WTC11 (cell line): ENCODE measurements at regions not wholly inside any gene's neighbourhood (a gene's known extent, or its start where the extent isn't known, plus 50 kb on each side); places are given as distances from the start of the nearest gene placed in this dataset.

Experiments
- ATF1 ChIP-seq: sonication (generic); formaldehyde crosslinking; IDR thresholded peaks from 2 replicates; pipeline ENCODE4 v1.8.1; 2023; ENCODE audit warnings: mild to moderate bottlenecking, moderate library complexity, missing genetic modification reagents
- CREM ChIP-seq: sonication (generic); formaldehyde crosslinking; IDR thresholded peaks from 2 replicates; pipeline ENCODE4 v1.8.1; 2022; ENCODE audit warnings: mild to moderate bottlenecking, missing genetic modification reagents, moderate library complexity
- CTCF ChIP-seq: fragments of 200-600 bp; IDR thresholded peaks from 2 replicates; pipeline ENCODE4 v1.8.0; 2022; ENCODE audit warnings: antibody characterized with exemption
- FOXK1 ChIP-seq: sonication (generic); formaldehyde crosslinking; IDR thresholded peaks from 2 replicates; pipeline ENCODE4 v1.8.0; 2022; ENCODE audit warnings: mild to moderate bottlenecking, moderate library complexity, missing genetic modification reagents
- IRF2 ChIP-seq: sonication (generic); formaldehyde crosslinking; IDR thresholded peaks from 2 replicates; pipeline ENCODE4 v1.8.0; 2022; ENCODE audit warnings: low read depth, missing genetic modification reagents, borderline replicate concordance
- JUN ChIP-seq: sonication (generic); formaldehyde crosslinking; IDR thresholded peaks from 2 replicates; pipeline ENCODE4 v1.8.0; 2023; ENCODE audit warnings: mild to moderate bottlenecking, missing genetic modification reagents
- KAT7 ChIP-seq: sonication (generic); formaldehyde crosslinking; IDR thresholded peaks from 2 replicates; pipeline ENCODE4 v1.8.1; 2023; ENCODE audit warnings: missing genetic modification reagents, mild to moderate bottlenecking, borderline replicate concordance
- RELA ChIP-seq: sonication (generic); formaldehyde crosslinking; IDR thresholded peaks from 2 replicates; pipeline ENCODE4 v1.8.1; 2022; ENCODE audit warnings: missing genetic modification reagents, mild to moderate bottlenecking, borderline replicate concordance
- USF1 ChIP-seq: sonication (generic); formaldehyde crosslinking; IDR thresholded peaks from 2 replicates; pipeline ENCODE4 v1.8.0; 2022; ENCODE audit warnings: mild to moderate bottlenecking, missing genetic modification reagents
- USF2 ChIP-seq: sonication (generic); formaldehyde crosslinking; IDR thresholded peaks from 2 replicates; pipeline ENCODE4 v1.8.1; 2023; ENCODE audit warnings: mild to moderate bottlenecking, missing genetic modification reagents, moderate library complexity
- ZBTB43 ChIP-seq: sonication (generic); formaldehyde crosslinking; IDR thresholded peaks from 2 replicates; pipeline ENCODE4 v1.8.1; 2023; ENCODE audit warnings: mild to moderate bottlenecking, missing genetic modification reagents
- ZNF671 ChIP-seq: fragments of 250-450 bp; sonication (Bioruptor Pico); IDR thresholded peaks from 2 replicates; pipeline ENCODE4 v1.8.0; 2021; ENCODE audit warnings: mild to moderate bottlenecking

- TF ChIP-seq IRF2 (CRISPR knock-in tag) = no peak
- no peak for TF ChIP-seq CTCF
- TF ChIP-seq USF1 (CRISPR knock-in tag) = no peak
- TF ChIP-seq ATF1 (CRISPR knock-in tag) = no peak
- no peak for TF ChIP-seq ZNF671 (CRISPR knock-in tag)
- TF ChIP-seq USF2 (CRISPR knock-in tag) = no peak
- no peak for TF ChIP-seq FOXK1 (CRISPR knock-in tag)
- TF ChIP-seq RELA (CRISPR knock-in tag) = no peak
- TF ChIP-seq CREM (CRISPR knock-in tag) = no peak
- TF ChIP-seq KAT7 (CRISPR knock-in tag) = no peak
- TF ChIP-seq ZBTB43 (CRISPR knock-in tag) = no peak
- TF ChIP-seq JUN = no peak
Observed at GRCh38 chr4:110787109-110787508, 164.2 kb upstream of the PITX2 start.
